HEK293 (cell line): ENCODE measurements at regions not wholly inside any gene's neighbourhood (a gene's known extent, or its start where the extent isn't known, plus 50 kb on each side); places are given as distances from the start of the nearest gene placed in this dataset.

ENCODE experiments used
- BCL6B ChIP-seq: fragments of 450-650 bp; formaldehyde crosslinking; IDR thresholded peaks from 2 replicates; pipeline ENCODE4 v1.5.1; 2017; ENCODE audit warnings: missing biosample characterization, missing genetic modification characterization
- GFI1B ChIP-seq: fragments of 450-650 bp; formaldehyde crosslinking; IDR thresholded peaks from 2 replicates; pipeline ENCODE4 v1.5.1; 2016; ENCODE audit warnings: missing biosample characterization, missing genetic modification characterization
- GLI4 ChIP-seq: fragments of 450-650 bp; formaldehyde crosslinking; IDR thresholded peaks from 2 replicates; pipeline ENCODE4 v1.5.1; 2016; ENCODE audit warnings: missing biosample characterization, missing genetic modification characterization
- KLF8 ChIP-seq: fragments of 450-650 bp; formaldehyde crosslinking; IDR thresholded peaks from 2 replicates; pipeline ENCODE4 v1.5.1; 2016; ENCODE audit warnings: missing biosample characterization, missing genetic modification characterization
- PRDM2 ChIP-seq: fragments of 450-650 bp; formaldehyde crosslinking; IDR thresholded peaks from 2 replicates; pipeline ENCODE4 v1.5.1; 2016; ENCODE audit warnings: missing biosample characterization, missing genetic modification characterization, borderline replicate concordance
- ZBTB1 ChIP-seq: fragments of 450-650 bp; formaldehyde crosslinking; IDR thresholded peaks from 2 replicates; pipeline ENCODE4 v1.5.1; 2016; ENCODE audit warnings: missing biosample characterization, missing genetic modification characterization
- ZBTB44 ChIP-seq: fragments of 450-650 bp; IDR thresholded peaks from 2 replicates; pipeline ENCODE4 v1.5.1; 2018; ENCODE audit warnings: missing biosample characterization, mild to moderate bottlenecking, missing genetic modification characterization
- ZNF146 ChIP-seq: fragments of 450-650 bp; formaldehyde crosslinking; IDR thresholded peaks from 2 replicates; pipeline ENCODE4 v1.5.1; 2016; ENCODE audit warnings: missing biosample characterization, missing genetic modification characterization
- ZNF174 ChIP-seq: fragments of 450-650 bp; formaldehyde crosslinking; IDR thresholded peaks from 2 replicates; pipeline ENCODE4 v1.5.0; 2017; ENCODE audit warnings: missing biosample characterization, mild to moderate bottlenecking, missing genetic modification characterization
- ZNF221 ChIP-seq: fragments of 450-650 bp; formaldehyde crosslinking; IDR thresholded peaks from 2 replicates; pipeline ENCODE4 v1.5.1; 2017; ENCODE audit warnings: missing biosample characterization, missing genetic modification characterization, borderline replicate concordance
- ZNF311 ChIP-seq: fragments of 450-650 bp; formaldehyde crosslinking; IDR thresholded peaks from 2 replicates; pipeline ENCODE4 v1.5.1; 2017; ENCODE audit warnings: missing biosample characterization, missing genetic modification characterization, borderline replicate concordance
- ZNF324 ChIP-seq: fragments of 450-650 bp; formaldehyde crosslinking; IDR thresholded peaks from 2 replicates; pipeline ENCODE4 v1.5.1; 2016; ENCODE audit warnings: missing biosample characterization, missing genetic modification characterization
- ZNF335 ChIP-seq: fragments of 450-650 bp; formaldehyde crosslinking; conservative IDR thresholded peaks from 2 replicates; pipeline ENCODE4 v1.5.1; 2016; ENCODE audit warnings: missing biosample characterization, missing genetic modification characterization
- ZNF423 ChIP-seq: fragments of 450-650 bp; formaldehyde crosslinking; IDR thresholded peaks from 2 replicates; pipeline ENCODE4 v1.5.1; 2016; ENCODE audit warnings: missing biosample characterization, missing genetic modification characterization
- ZNF48 ChIP-seq: fragments of 450-650 bp; formaldehyde crosslinking; IDR thresholded peaks from 2 replicates; pipeline ENCODE4 v1.5.1; 2016; ENCODE audit warnings: missing biosample characterization, missing genetic modification characterization
- ZNF488 ChIP-seq: fragments of 450-650 bp; formaldehyde crosslinking; IDR thresholded peaks from 2 replicates; pipeline ENCODE4 v1.5.1; 2016; ENCODE audit warnings: missing biosample characterization, missing genetic modification characterization
- ZNF510 ChIP-seq: fragments of 450-650 bp; formaldehyde crosslinking; IDR thresholded peaks from 2 replicates; pipeline ENCODE4 v1.5.1; 2018; ENCODE audit warnings: mild to moderate bottlenecking, missing genetic modification characterization, missing biosample characterization; ENCODE audit not compliant: insufficient replicate concordance
- ZNF514 ChIP-seq: fragments of 450-650 bp; formaldehyde crosslinking; IDR thresholded peaks from 2 replicates; pipeline ENCODE4 v1.5.1; 2016; ENCODE audit warnings: missing biosample characterization, missing genetic modification characterization
- ZNF521 ChIP-seq: fragments of 450-650 bp; formaldehyde crosslinking; IDR thresholded peaks from 2 replicates; pipeline ENCODE4 v1.5.1; 2017; ENCODE audit warnings: missing biosample characterization, mild to moderate bottlenecking, missing genetic modification characterization
- ZNF529 ChIP-seq: fragments of 450-650 bp; formaldehyde crosslinking; IDR thresholded peaks from 2 replicates; pipeline ENCODE4 v1.5.1; 2017; ENCODE audit warnings: missing genetic modification characterization, missing biosample characterization; ENCODE audit not compliant: insufficient replicate concordance
- ZNF585B ChIP-seq: fragments of 450-650 bp; formaldehyde crosslinking; IDR thresholded peaks from 2 replicates; pipeline ENCODE4 v1.5.1; 2016; ENCODE audit warnings: missing biosample characterization, missing genetic modification characterization
- ZNF600 ChIP-seq: fragments of 450-650 bp; formaldehyde crosslinking; IDR thresholded peaks from 2 replicates; pipeline ENCODE4 v1.5.1; 2016; ENCODE audit warnings: missing biosample characterization, missing genetic modification characterization
- ZNF629 ChIP-seq: fragments of 450-650 bp; formaldehyde crosslinking; IDR thresholded peaks from 2 replicates; pipeline ENCODE4 v1.5.1; 2017; ENCODE audit warnings: missing biosample characterization, missing genetic modification characterization
- ZNF792 ChIP-seq: fragments of 450-650 bp; formaldehyde crosslinking; IDR thresholded peaks from 2 replicates; pipeline ENCODE4 v1.5.1; 2016; ENCODE audit warnings: missing biosample characterization, missing genetic modification characterization
- ZNF837 ChIP-seq: fragments of 450-650 bp; formaldehyde crosslinking; IDR thresholded peaks from 2 replicates; pipeline ENCODE4 v1.5.1; 2016; ENCODE audit warnings: missing biosample characterization, missing genetic modification characterization
- ZNF843 ChIP-seq: fragments of 450-650 bp; formaldehyde crosslinking; IDR thresholded peaks from 2 replicates; pipeline ENCODE4 v1.5.1; 2016; ENCODE audit warnings: missing biosample characterization, missing genetic modification characterization
- TF ChIP-seq, protein P1 (sequence below): fragments of 450-650 bp; formaldehyde crosslinking; IDR thresholded peaks from 2 replicates; pipeline ENCODE4 v1.5.1; 2016; ENCODE audit warnings: missing biosample characterization, missing genetic modification characterization
- TF ChIP-seq, protein P2 (sequence below): fragments of 450-650 bp; formaldehyde crosslinking; IDR thresholded peaks from 2 replicates; pipeline ENCODE4 v1.5.1; 2016; ENCODE audit warnings: missing biosample characterization, missing genetic modification characterization

- TF ChIP-seq ZNF629 (tag by site-specific recombination): peak; percentile 61
- no peak for TF ChIP-seq ZNF221 (tag by site-specific recombination)
- TF ChIP-seq, protein P1, sequence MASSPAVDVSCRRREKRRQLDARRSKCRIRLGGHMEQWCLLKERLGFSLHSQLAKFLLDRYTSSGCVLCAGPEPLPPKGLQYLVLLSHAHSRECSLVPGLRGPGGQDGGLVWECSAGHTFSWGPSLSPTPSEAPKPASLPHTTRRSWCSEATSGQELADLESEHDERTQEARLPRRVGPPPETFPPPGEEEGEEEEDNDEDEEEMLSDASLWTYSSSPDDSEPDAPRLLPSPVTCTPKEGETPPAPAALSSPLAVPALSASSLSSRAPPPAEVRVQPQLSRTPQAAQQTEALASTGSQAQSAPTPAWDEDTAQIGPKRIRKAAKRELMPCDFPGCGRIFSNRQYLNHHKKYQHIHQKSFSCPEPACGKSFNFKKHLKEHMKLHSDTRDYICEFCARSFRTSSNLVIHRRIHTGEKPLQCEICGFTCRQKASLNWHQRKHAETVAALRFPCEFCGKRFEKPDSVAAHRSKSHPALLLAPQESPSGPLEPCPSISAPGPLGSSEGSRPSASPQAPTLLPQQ: peak; percentile 66
- no peak for TF ChIP-seq GLI4
- no peak for TF ChIP-seq ZNF837
- TF ChIP-seq ZNF174 (tag by site-specific recombination): no peak
- TF ChIP-seq GFI1B: no peak
- no peak for TF ChIP-seq ZNF311 (tag by site-specific recombination)
- TF ChIP-seq ZNF423 (tag by site-specific recombination): no peak
- no peak for TF ChIP-seq ZNF488 (tag by site-specific recombination)
- TF ChIP-seq ZNF792 (tag by site-specific recombination): no peak
- TF ChIP-seq ZNF324 (tag by site-specific recombination): 0 out of 2 replicates have a peak, but pooled peaks have one; percentile 67
- TF ChIP-seq ZBTB44 (tag by site-specific recombination): peak; percentile 92
- TF ChIP-seq ZBTB1 (tag by site-specific recombination): no peak
- no peak for TF ChIP-seq ZNF510
- peak; percentile 82 for TF ChIP-seq ZNF843
- no peak for TF ChIP-seq ZNF585B (tag by site-specific recombination)
- no peak for TF ChIP-seq ZNF521
- no peak for TF ChIP-seq ZNF529 (tag by site-specific recombination)
- TF ChIP-seq, protein P2, sequence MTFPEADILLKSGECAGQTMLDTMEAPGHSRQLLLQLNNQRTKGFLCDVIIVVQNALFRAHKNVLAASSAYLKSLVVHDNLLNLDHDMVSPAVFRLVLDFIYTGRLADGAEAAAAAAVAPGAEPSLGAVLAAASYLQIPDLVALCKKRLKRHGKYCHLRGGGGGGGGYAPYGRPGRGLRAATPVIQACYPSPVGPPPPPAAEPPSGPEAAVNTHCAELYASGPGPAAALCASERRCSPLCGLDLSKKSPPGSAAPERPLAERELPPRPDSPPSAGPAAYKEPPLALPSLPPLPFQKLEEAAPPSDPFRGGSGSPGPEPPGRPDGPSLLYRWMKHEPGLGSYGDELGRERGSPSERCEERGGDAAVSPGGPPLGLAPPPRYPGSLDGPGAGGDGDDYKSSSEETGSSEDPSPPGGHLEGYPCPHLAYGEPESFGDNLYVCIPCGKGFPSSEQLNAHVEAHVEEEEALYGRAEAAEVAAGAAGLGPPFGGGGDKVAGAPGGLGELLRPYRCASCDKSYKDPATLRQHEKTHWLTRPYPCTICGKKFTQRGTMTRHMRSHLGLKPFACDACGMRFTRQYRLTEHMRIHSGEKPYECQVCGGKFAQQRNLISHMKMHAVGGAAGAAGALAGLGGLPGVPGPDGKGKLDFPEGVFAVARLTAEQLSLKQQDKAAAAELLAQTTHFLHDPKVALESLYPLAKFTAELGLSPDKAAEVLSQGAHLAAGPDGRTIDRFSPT (tag by site-specific recombination): peak; percentile 77
- peak; percentile 26; the same call in 1 of the 2 replicates for TF ChIP-seq BCL6B (tag by site-specific recombination)
- TF ChIP-seq KLF8 (tag by site-specific recombination): peak; percentile 87
- no peak for TF ChIP-seq ZNF600 (tag by site-specific recombination)
- TF ChIP-seq ZNF335 (tag by site-specific recombination): no peak
- no peak for TF ChIP-seq ZNF146 (tag by site-specific recombination)
- TF ChIP-seq ZNF514 (tag by site-specific recombination): no peak
- TF ChIP-seq ZNF48 (tag by site-specific recombination): no peak
- no peak for TF ChIP-seq PRDM2
Observed at GRCh38 chr21:17250778-17251241, 262.0 kb upstream of the CXADR start (continued).
